Liver (tissue), 3 donors: ENCODE measurements at regions not wholly inside any gene's neighbourhood (a gene's known extent, or its start where the extent isn't known, plus 50 kb on each side); places are given as distances from the start of the nearest gene placed in this dataset.

ENCODE experiments used
- EGR1 ChIP-seq, 2 donors: IDR thresholded peaks; 2 replicates each; pipeline ENCODE4 v1.6.1; 2016 to 2018; ENCODE audit warnings: antibody characterized with exemption in 2 of 2, low read depth in 2 of 2
- FOXA1 ChIP-seq: IDR thresholded peaks from 2 replicates; pipeline ENCODE4 v1.6.1; 2016; ENCODE audit warnings: antibody characterized with exemption
- GABPA ChIP-seq, 2 donors: IDR thresholded peaks in 1 of 2; conservative IDR thresholded peaks in 1 of 2; 2 replicates each; pipeline ENCODE4 v1.6.1; 2016; ENCODE audit warnings: antibody characterized with exemption in 2 of 2, mild to moderate bottlenecking in 1 of 2, moderate library complexity in 1 of 2
- JUND ChIP-seq, 2 donors: IDR thresholded peaks; 2 replicates each; pipeline ENCODE4 v1.6.1; 2016; ENCODE audit warnings: antibody characterized with exemption in 2 of 2
- RAD21 ChIP-seq, 2 donors: IDR thresholded peaks; 2 replicates each; pipeline ENCODE4 v1.6.1; 2016; ENCODE audit warnings: antibody characterized with exemption in 2 of 2, mild to moderate bottlenecking in 2 of 2
- SP1 ChIP-seq: IDR thresholded peaks from 2 replicates; pipeline ENCODE4 v1.6.1; 2018; ENCODE audit warnings: antibody characterized with exemption, mild to moderate bottlenecking
- TAF1 ChIP-seq: conservative IDR thresholded peaks from 2 replicates; pipeline ENCODE4 v1.6.1; 2016; ENCODE audit warnings: antibody characterized with exemption, mild to moderate bottlenecking
- YY1 ChIP-seq: IDR thresholded peaks from 2 replicates; pipeline ENCODE4 v1.6.1; 2016; ENCODE audit warnings: antibody characterized with exemption, mild to moderate bottlenecking
- TF ChIP-seq, protein P1 (sequence below): fragments of 150-350 bp; IDR thresholded peaks from 2 replicates; pipeline ENCODE4 v1.5.1; 2017; ENCODE audit warnings: improper control_type of control experiment, low read depth, low read length; ENCODE audit not compliant: missing input control
- TF ChIP-seq, protein P2 (sequence below): IDR thresholded peaks from 2 replicates; pipeline ENCODE4 v1.6.1; 2016; ENCODE audit warnings: antibody characterized with exemption
- TF ChIP-seq, protein P3 (sequence below): IDR thresholded peaks from 2 replicates; pipeline ENCODE4 v1.6.1; 2016; ENCODE audit warnings: antibody characterized with exemption, mild to moderate bottlenecking
- TF ChIP-seq, protein P4 (sequence below): IDR thresholded peaks from 2 replicates; pipeline ENCODE4 v1.6.1; 2016; ENCODE audit warnings: antibody characterized with exemption
- TF ChIP-seq, protein P5 (sequence below): IDR thresholded peaks from 2 replicates; pipeline ENCODE4 v1.6.1; 2016; ENCODE audit warnings: antibody characterized with exemption
- donor health status: healthy.
- donor health status: healthy.

DNA sequence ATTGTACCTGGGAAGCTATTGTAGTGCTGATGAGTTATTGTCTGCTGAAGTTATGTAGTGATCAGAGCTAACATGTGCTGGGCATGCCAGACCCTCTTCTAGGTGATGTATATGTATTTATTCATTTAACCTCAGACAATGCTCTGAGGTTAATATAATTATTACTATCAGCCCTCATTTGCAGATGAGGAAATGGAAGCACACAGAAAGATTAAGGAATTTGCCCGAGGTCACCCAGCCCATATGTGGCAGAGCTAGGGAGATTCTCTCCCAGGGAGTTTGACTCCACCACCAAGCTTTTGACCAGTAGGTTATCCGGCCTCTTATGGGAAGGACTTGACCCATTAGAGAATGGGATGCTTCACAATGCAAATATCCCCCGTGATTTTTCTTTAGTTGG is 114.2 kb upstream of the NAV2 start:
- TF ChIP-seq YY1 = no peak
- TF ChIP-seq, protein P1, sequence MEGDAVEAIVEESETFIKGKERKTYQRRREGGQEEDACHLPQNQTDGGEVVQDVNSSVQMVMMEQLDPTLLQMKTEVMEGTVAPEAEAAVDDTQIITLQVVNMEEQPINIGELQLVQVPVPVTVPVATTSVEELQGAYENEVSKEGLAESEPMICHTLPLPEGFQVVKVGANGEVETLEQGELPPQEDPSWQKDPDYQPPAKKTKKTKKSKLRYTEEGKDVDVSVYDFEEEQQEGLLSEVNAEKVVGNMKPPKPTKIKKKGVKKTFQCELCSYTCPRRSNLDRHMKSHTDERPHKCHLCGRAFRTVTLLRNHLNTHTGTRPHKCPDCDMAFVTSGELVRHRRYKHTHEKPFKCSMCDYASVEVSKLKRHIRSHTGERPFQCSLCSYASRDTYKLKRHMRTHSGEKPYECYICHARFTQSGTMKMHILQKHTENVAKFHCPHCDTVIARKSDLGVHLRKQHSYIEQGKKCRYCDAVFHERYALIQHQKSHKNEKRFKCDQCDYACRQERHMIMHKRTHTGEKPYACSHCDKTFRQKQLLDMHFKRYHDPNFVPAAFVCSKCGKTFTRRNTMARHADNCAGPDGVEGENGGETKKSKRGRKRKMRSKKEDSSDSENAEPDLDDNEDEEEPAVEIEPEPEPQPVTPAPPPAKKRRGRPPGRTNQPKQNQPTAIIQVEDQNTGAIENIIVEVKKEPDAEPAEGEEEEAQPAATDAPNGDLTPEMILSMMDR = no peak
- no peak for TF ChIP-seq FOXA1
- no peak for TF ChIP-seq GABPA (IDR thresholded peaks at IDR 0.05 in 1 of 2, conservative IDR thresholded peaks at IDR 0.05 in 1 of 2)
- TF ChIP-seq, protein P2, sequence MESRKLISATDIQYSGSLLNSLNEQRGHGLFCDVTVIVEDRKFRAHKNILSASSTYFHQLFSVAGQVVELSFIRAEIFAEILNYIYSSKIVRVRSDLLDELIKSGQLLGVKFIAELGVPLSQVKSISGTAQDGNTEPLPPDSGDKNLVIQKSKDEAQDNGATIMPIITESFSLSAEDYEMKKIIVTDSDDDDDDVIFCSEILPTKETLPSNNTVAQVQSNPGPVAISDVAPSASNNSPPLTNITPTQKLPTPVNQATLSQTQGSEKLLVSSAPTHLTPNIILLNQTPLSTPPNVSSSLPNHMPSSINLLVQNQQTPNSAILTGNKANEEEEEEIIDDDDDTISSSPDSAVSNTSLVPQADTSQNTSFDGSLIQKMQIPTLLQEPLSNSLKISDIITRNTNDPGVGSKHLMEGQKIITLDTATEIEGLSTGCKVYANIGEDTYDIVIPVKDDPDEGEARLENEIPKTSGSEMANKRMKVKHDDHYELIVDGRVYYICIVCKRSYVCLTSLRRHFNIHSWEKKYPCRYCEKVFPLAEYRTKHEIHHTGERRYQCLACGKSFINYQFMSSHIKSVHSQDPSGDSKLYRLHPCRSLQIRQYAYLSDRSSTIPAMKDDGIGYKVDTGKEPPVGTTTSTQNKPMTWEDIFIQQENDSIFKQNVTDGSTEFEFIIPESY = no peak
- TF ChIP-seq, protein P3, sequence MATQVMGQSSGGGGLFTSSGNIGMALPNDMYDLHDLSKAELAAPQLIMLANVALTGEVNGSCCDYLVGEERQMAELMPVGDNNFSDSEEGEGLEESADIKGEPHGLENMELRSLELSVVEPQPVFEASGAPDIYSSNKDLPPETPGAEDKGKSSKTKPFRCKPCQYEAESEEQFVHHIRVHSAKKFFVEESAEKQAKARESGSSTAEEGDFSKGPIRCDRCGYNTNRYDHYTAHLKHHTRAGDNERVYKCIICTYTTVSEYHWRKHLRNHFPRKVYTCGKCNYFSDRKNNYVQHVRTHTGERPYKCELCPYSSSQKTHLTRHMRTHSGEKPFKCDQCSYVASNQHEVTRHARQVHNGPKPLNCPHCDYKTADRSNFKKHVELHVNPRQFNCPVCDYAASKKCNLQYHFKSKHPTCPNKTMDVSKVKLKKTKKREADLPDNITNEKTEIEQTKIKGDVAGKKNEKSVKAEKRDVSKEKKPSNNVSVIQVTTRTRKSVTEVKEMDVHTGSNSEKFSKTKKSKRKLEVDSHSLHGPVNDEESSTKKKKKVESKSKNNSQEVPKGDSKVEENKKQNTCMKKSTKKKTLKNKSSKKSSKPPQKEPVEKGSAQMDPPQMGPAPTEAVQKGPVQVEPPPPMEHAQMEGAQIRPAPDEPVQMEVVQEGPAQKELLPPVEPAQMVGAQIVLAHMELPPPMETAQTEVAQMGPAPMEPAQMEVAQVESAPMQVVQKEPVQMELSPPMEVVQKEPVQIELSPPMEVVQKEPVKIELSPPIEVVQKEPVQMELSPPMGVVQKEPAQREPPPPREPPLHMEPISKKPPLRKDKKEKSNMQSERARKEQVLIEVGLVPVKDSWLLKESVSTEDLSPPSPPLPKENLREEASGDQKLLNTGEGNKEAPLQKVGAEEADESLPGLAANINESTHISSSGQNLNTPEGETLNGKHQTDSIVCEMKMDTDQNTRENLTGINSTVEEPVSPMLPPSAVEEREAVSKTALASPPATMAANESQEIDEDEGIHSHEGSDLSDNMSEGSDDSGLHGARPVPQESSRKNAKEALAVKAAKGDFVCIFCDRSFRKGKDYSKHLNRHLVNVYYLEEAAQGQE = no peak
- TF ChIP-seq TAF1 = no peak
- TF ChIP-seq, protein P4, sequence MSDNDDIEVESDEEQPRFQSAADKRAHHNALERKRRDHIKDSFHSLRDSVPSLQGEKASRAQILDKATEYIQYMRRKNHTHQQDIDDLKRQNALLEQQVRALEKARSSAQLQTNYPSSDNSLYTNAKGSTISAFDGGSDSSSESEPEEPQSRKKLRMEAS = no peak
- no peak for TF ChIP-seq RAD21 (IDR thresholded peaks at IDR 0.05)
- TF ChIP-seq, protein P5, sequence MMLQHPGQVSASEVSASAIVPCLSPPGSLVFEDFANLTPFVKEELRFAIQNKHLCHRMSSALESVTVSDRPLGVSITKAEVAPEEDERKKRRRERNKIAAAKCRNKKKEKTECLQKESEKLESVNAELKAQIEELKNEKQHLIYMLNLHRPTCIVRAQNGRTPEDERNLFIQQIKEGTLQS = no peak
- no peak for TF ChIP-seq EGR1 (IDR thresholded peaks at IDR 0.05; ENCODE audit: low read depth in 2 of 2)
- no peak for TF ChIP-seq SP1
- TF ChIP-seq JUND (IDR thresholded peaks at IDR 0.05) = no peak
